GM19043 (cell line): ENCODE measurements at regions not wholly inside any gene's neighbourhood (a gene's known extent, or its start where the extent isn't known, plus 50 kb on each side); places are given as distances from the start of the nearest gene placed in this dataset.
"Not testable (repeated sequence)": the region's sequence is repeated elsewhere in the genome, so short reads cannot be mapped to it uniquely, and the experiment has no call there.

ENCODE experiments used
- ATAC-seq: cut with Tn5 transposase; IDR thresholded peaks from one replicate; pipeline ENCODE4 v1.9.1; 2021; ENCODE audit warnings: low read depth; ENCODE audit not compliant: unreplicated experiment

DNA sequence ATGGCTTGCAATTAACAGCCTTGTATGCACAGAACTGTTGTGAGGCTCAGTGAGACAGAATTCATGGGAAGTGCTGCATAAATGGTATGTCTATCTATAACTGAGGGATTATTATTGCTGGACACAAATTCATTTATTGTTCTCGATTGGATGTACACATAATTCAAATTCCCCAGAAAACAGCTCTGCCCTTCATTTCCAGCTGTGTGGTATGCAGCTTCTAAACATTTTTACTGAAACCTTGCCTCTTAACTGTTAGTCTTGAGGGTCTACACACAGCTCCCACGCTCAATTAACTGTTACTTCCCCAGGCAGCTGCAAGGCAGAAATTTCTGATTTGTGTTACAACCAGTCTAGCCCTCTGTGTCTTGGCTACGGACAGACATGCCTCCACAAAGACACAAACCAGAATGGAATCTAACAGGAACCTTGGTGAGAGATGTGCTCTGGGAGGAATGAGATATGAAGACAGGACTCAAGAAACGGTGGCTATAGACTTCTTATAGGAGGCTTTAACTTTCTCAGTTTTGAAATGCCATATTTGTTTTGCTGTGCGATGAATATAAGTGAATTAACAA, 139.7 kb upstream of the TBL1XR1 start:
- no peak for ATAC-seq

DNA sequence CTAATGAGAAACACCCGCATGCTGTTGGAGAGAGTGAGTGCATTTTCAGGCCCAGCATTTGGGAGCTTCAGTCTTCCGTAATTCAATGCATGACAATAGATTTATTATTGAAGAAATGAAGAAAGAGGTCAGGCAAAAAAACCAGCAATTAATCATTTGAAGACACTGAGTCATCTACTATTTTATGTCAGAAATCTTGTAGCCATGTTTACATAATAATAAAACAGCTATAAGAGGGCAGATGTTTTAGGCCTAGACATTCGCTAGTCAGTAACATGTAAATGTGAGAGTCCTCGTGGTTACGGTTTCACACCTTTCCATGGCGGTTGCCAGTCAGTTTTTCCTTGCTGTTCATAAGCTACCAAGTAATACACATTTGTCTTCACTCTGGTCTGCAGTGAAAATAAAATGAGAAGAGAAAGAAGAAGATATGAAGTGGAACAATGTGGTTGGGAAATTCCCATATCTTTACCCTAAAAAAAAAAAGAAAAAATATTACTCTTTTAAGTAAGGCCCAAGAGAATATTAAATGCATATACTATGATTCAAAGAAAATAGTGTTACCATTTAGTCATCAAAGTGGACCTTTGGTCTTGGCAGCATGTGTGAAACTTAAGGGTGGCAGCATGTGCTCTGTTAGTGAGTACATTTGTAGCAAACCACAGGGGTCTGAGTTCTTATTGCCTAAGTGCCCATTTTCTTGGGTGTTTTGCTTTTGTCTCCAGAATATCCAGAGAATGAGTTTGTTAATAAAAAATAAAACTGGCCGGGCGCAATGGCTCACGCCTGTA, 140.5 kb upstream of the TBL1XR1 start:
- ATAC-seq, result peak; percentile 84

DNA sequence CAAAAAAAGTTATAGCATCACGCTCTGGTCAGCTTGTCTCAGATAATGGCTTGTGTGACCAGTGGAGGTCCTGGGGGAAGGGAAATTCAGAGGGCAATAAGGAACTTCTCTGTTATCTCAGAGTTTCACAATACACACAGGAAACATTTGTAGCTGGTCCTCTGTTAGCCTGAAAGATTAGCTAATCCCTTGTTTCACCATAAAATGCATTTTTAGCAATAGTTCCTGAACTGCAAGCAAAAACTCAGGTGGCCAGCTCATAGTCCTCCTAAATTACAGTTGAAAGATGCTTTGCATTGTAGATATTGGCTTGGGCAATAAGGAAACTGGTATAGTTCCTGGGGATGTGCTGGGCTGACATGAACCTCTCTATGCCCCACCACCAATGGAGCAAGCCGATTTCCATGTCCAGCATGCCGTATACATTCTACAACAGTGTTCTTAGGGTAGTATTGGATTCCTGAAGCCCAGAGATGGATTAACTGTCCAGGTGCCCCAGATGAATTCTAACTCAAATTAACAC, 141.5 kb upstream of the TBL1XR1 start:
- peak; percentile 29 for ATAC-seq

DNA sequence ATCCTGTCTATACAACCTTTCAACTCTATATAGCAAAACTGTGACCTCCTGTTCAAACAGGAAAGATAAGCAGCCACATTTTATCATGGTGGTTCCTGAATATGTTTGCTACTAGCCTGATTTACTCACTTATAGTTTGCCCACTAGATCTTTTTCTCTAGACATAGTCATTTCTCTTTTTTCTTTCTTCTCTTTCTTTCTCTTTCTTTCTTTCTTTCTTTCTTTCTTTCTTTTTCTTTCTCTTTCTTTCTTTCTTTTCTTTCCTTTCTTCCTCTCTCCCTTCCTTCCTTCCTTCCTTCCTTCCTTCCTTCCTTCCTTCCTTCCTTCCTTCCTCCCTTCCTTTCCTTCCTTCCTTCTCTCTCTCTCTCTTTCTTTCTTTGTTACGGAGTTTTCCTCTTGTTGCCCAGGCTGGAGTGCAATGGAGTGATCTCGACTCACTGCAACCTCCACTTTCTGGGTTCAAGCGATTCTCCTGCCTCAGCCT, 142.0 kb upstream of the TBL1XR1 start:
- ATAC-seq, result peak; percentile 4

DNA sequence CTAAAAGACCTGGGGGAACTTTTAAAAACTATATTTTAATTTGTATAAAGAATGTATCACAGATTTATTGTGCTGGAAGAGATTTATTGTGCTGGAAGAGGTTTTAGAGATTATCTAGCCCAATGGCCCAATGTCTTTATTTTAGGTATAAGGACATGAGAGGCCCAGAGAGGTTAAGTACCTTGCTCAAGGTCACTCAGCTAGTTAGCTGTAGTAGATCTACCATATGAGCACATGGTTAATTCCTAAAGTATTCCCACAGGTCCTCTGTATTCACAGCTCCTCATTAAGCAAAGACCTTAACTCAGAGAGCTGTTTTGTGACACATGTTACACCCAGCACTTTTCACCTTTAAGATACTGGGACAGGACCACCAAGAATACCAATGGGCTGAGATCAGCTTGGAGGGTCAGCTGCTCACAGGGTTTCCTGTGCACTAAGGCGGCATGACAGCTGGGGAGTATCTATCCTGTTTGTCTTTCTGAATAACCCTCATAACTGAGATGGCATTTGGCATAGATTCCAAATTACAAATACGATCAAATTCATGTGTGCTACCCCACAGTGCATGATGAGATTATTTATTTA, 143.1 kb upstream of the TBL1XR1 start:
- ATAC-seq, result no peak

DNA sequence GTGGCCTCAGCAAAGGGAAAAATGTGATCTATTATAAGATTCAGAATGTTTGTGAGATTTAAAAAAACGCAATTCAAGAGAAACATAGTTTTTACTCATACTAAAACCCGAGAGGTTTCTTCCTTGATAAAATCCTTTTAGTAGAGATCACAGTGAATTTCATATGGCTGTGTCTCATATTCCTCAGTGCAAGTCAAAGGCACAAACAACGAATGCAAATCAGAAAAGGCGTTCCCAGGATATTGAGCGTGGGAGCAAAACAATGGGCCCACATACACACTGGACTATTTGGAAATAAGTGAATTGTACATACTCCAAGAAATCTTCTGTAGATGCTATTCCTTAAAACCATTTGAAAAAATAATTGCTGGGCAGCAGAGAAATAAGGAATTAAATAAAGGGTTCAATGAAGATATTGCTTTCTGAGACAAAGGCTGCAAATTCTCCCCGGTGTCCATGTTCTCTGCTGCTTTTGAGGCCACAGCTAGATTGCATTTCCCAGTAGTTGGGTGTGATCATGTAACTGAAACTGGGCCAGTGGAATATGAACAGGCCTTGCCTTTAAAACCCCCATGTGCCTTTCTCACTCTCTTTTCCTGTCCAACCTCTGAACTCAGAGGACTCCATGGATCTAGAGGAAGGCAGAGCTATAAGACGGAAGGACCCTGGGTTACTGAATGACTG, 144.6 kb upstream of the TBL1XR1 start:
- ATAC-seq, result no peak

DNA sequence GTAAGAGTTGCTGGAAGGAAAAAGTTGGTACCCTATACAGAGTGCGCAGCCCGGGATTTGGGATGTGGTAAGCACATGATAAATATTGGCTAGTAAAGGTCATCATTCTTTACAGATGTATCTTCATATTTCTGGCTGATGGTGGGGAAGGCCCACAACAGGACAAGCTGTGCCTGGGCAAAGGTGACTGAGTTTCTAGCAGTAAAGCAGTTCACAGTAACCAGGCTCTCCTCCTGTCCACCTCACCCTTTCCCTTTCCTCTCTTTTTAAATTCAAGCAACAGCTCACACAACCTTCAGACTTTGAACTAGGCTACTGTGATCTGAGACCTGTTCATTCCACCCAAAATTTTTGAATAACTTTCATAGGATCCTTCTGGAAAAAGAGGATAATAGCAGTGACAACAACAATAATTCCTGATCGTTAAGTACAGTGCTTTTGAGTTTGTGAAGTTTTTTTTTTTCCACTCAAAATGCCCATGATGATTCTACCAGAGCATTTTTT, 145.9 kb upstream of the TBL1XR1 start:
- ATAC-seq, result no peak

DNA sequence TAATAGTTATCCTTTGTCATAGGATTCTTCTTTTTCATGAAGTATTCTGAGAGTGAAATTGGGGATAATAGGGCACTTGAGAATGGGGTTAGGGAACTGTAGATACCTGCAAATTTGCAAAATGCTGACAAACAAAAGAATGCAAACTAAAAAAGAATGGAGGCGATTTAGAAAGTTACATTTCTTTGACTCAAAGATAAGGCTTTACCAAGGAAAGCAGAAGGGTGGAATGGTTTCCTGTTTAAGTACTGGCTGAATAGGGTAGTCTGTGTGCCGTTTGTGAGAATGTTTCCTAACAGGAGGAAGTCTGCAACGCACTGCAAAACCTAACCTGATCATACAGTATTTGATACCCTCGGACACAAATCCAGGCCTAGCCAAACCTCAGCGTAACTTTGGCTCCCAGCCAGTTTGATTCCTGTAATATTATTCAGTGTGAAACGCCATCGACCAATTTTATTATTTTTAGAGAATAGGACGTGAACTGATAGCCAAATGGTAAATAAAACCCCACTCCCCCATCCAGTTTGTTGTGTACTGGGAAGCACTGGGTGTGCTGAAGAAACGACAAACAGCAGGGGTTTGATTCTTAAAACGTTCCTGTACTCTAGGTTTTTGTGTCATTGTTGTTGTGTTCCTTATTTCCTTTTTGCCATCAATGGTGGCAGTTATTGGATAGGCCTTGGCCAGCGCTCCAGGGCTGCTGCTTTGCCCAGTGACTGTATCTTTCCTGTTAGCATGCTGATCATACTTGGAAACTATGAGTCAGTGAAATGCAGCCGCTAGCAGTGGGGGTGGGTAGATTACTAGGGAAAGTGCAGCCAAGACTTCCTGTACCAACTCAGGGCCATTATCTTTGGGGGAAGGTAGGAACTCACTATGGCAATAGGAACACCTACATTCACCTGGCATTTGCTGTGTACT, 148.0 kb upstream of the TBL1XR1 start:
- peak; percentile 73 for ATAC-seq

DNA sequence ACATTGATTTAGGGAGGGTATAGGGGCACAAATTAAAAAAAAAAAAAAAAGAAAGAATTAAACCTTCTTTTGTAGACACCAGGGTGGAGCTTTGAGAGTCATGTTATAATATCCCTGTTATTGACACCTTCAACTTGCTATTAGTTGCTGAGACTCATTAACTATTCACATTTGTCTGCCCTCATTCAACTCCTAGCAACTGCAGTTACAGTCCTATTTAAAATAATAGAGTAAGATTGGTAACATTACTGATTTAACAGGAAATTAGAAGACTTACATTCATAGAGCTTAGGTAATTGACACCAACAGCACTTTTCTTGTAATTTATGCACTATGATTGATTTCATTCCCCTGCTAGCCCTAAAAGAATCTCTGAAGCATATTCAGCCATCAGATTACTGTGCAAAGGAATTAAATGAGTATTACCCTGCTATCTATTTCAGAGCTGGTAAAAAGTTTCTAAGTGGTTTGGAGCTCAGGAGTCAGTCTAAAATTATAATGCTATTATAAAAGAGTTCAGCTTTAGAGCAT, 148.8 kb upstream of the TBL1XR1 start:
- ATAC-seq, result no peak

DNA sequence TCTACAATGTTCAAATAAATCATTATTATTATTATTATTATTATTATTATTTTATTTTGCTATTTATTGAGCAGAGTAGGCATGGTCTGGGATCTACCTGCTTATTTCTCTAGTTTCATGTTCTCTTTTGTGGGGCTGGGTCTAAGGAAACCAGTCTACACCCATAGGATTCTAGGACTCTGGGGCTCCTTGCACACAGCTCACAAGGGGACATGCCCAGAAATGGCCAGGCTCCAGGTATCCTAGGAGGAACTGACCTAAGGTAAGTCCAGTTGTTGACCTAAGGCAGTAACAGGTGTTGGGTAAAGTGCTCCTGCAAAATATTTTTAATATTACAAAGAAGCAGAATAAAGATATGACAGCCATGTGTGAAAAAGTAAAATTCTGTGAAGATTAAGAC, 149.6 kb upstream of the TBL1XR1 start:
- no peak for ATAC-seq

DNA sequence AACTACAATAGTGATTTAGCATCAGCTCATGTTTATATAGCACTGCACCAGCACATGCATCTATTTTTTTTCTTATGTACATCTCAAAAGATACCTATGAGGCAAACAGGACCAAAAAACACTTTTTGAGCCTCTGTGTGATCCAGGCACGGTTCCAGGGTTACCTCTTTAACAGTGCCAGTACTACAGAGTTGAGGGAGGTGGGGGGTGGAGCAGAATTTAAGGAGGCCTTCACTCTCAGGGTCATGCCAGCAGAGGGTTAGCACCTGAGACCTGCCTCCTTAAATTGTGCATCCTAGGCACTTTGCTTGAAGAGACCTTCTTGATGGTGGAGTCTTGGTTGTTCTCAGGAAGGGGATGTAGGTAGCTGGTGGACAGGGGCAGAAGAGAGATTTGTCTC, 150.3 kb upstream of the TBL1XR1 start:
- no peak for ATAC-seq

DNA sequence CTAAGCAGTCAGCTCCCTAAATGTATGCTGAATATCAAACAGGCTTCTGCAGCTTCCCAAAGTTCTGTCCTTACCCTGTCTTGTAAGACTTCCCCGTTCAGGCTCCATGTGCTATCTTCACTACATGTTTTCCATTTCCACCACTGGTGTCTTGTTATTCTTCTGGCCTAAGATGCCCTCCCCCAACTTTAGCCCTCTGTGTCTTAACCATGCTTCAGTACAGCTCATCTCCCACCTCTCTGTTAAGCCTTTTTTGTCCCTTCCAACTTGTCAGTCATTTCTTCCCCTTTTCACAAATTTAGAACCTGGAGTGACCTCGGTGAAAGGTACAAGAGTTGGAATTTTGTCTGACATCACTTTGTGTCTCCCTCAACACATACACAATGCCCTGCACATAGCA, 151.7 kb upstream of the TBL1XR1 start:
- ATAC-seq, result no peak

DNA sequence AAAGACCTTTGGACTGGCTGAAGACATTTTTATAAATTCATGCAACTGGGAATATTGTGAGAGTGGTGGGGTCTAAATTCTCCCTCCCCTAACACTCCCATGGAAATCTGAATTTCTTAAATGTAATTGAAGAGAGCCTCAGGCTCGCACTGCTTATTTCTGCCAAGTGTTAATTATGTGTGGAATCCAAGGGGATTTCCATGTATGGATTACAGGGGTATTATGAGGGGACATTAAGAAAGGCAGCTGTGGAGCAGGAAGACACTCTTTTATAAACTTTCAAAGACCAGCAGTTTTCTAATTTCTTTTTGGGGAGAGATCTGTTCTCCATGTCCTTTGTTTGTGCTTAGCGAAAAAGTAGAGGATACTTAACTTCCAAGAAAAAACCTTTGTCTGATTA, 152.1 kb upstream of the TBL1XR1 start:
- no peak for ATAC-seq

DNA sequence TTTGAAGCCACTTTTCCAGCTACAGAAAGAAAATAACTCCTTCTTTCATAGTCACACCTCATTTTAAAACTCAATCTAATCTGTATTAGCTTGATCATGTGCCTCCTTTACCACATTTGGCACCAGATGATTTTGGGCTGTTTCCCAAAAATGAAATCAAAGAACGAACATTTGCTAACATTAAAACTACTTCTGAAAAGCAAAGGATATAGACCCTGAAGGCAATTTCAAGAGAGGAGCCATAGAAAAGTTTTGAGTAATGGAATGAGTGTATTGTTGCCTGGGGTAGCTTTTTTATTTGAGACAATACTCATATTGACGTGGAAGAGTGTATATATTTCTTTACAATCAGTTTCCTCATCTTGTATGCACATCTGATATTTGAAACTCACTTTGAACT, 152.8 kb upstream of the TBL1XR1 start:
- ATAC-seq, result no peak

DNA sequence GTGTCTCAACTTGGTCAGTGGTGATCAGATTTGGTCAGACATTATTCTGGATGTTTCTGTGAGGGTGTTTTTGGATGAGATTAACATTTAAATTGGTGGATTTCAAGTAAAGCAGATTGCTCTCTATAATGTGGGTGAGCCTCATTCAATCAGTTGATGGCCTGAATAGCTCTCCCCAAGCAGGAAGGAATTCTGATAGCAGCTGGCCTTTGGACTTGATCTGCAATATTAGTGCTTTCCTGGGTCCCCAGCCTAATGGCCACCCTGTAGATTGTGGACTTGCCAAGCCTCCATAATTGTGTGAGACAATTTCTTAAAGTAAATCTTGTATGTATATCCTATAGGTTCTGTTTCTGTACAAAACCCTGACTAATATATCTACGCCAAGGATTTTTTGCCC, 153.9 kb upstream of the TBL1XR1 start:
- no peak for ATAC-seq

DNA sequence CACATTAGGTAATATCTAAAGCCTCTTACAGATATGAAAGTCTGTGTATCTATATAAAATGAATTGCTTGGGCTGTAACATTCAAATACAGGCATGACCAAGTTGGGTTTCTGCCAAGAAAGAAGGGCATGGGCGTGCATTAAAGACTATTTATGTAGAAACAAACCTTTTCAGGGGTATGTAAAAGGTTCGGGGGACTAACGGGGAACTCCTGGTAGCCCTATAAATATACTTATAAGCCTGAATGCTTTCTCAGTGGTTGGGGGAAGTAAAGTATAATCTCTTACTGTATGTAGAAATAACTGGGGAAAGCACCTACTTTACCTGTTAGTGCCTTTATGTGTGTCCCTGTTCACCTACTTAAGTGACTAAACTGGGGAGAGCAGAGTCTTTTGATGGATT, 154.5 kb upstream of the TBL1XR1 start:
- ATAC-seq, result peak; percentile 97

DNA sequence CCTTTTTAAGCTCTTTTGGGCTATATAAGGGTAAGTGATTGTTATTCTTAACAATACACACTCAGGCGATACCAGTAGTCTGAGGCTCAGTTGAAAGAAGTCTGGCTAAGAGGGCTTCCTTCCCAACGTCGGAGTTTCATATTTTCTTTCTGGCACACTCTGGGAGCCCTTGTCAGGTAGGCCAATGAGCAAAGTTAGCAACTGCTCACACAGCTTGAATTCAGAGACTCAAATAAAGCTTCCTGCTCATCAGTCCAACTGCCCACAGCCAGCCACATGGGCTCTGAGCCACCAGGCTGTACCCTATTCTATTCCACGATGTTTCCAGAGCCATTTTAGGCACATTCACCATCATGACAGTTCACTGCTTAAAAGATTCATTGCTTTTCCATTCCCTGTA, 155.1 kb upstream of the TBL1XR1 start:
- ATAC-seq, result no peak

DNA sequence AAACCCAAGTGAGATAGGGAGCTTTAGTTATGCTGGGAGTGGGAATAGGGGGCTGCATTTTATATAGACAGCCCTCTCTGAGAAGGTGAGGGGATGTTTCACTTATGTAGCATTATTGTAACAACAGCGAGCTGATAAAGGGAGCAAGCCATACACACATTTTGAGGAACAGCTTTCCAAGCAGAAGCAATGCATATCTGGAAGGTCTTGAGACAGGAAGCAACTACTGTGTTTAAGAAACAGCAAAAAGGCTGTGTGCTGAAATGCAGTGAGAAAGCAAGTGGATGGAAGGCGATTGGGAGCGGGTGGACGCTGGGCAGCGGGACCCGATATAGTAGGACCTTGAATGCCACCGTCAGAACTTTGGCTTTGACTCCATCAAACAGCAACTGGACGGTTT, 155.9 kb upstream of the TBL1XR1 start:
- ATAC-seq, result no peak

DNA sequence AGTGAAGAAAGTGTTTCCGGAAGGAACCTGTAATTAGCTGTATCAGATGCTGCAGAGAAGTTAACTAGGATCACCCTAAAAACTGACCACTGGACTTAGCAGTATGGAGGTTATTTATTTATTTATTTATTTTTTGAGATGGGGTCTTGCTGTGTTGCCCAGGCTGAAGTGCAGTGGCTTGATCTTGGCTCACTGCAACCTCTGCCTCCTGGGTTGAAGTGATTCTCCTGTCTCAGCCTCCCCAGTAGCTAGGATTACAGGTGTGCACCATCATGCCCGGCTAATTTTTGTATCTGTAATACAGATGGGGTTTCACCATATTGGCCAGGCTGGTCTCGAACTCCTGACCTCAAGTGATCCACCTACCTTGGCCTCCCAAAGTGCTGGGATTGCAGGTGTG, 156.6 kb upstream of the TBL1XR1 start:
- not testable (repeated sequence) for ATAC-seq

DNA sequence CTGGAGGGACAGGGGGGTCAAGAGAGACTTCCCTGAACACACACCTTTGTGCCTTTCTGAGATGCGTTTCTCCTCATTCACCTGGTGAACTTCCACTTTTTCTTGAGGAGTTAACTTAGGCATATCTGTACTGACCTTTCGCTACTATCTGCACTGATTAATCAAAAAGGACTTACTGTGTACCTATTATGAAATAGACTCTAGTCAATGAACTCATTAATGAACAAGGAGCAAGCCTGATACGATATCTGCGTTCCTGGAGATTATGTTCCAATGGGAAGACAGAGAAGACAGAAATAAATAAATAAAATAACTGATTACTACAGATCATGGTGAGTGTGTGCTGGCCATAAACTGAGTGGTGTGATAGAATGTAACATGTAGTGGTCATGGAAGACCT, 157.2 kb upstream of the TBL1XR1 start:
- no peak for ATAC-seq
